GM20000 (cell line): ENCODE measurements at regions not wholly inside any gene's neighbourhood (a gene's known extent, or its start where the extent isn't known, plus 50 kb on each side); places are given as distances from the start of the nearest gene placed in this dataset.

Source experiments
- DNase-seq: peaks from one replicate; pipeline ENCODE4 v3.0.0; 2012; ENCODE audit warnings: low spot score
- CTCF ChIP-seq: IDR thresholded peaks from 2 replicates; pipeline ENCODE4 v1.5.1; 2012; ENCODE audit warnings: mild to moderate bottlenecking, control low read depth; ENCODE audit errors: extremely low read depth, missing control alignments

GRCh38 chr18:41621177-41621576 is 333.9 kb upstream of the PIK3C3 start:
- no peak for TF ChIP-seq CTCF
- DNase-seq: no peak

- no peak for TF ChIP-seq CTCF
- no peak for DNase-seq
These were observed 336.9 kb upstream of the PIK3C3 start for GRCh38 chr18:41618147-41618546.

GRCh38 chr18:41617647-41618046 is 337.4 kb upstream of the PIK3C3 start:
- no peak for TF ChIP-seq CTCF

DNA sequence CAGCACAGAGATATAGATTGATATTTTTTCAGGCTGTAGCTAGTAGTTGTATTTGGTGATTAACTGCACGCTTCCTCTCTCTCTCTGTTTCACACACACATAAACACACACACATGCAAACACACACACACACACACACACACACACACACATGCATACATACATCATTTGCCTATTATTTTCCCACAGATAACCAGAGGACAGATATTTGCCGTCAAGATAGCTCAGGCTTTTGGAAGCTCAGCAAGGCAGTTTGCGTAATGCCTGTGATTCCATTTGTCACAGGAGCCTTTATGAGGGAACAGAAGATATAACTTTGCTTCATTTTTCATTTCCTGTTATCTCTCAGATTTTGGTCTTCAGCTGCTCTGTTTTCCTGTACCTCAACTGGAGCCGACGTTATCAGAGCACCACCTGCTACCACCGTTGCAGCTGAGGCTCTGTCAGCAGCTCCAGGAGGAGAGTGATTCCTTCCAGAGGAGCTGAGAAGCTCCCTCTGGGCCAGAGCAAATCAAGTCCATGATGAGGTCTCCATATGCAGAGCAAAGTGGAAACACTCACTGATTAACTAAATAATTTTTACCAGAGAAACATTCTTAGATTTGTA is 341.9 kb upstream of the PIK3C3 start:
- no peak for DNase-seq
- no peak for TF ChIP-seq CTCF

More at GRCh38 chr18:41617647-41618046, 337.4 kb upstream of the PIK3C3 start:
- DNase-seq: no peak

DNA sequence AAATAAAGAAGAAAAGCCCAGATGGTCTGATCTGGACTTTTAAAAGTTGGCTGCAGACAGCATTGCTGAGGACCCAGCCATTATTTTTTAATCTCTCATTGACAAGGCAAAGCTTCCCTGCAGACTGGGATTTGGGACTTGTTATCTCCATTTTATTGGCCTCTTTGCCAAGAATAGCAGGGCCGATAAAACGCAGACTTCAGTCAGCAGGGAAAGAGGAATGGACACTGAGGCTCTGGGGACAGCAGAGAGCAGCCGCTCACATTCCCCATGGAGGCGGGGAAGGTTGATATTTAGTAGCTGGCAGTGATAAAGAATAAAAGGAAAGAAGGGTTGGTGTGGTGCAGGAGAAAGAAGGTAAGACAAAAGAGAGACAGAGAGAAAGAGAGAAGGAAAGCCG is 350.1 kb upstream of the PIK3C3 start:
- TF ChIP-seq CTCF: no peak
- DNase-seq: no peak

- TF ChIP-seq CTCF: no peak
- DNase-seq: no peak
These were observed 353.0 kb upstream of the PIK3C3 start for GRCh38 chr18:41602034-41602433.

- TF ChIP-seq CTCF: no peak
- no peak for DNase-seq
These were observed 354.2 kb upstream of the PIK3C3 start for GRCh38 chr18:41600693-41601391.
